Daoy (cell line): ENCODE measurements at regions not wholly inside any gene's neighbourhood (a gene's known extent, or its start where the extent isn't known, plus 50 kb on each side); places are given as distances from the start of the nearest gene placed in this dataset.

Experiments
- DNase-seq: peaks from one replicate; pipeline ENCODE4 v3.0.0-alpha.2; 2015; ENCODE audit warnings: low read depth

- peak; percentile 73 for DNase-seq
Observed at GRCh38 chr2:121898483-121898882, 143.0 kb downstream of the TSN start.

GRCh38 chr2:121900391-121900790 lies 144.9 kb downstream of the TSN start:
- no peak for DNase-seq

GRCh38 chr2:121902171-121902591 lies 146.7 kb downstream of the TSN start:
- peak; percentile 90 for DNase-seq

- DNase-seq = no peak
Observed at GRCh38 chr2:121902616-121903015, 147.2 kb downstream of the TSN start.

- peak; percentile 61 for DNase-seq
Observed at GRCh38 chr2:121903037-121903689, 147.7 kb downstream of the TSN start.

GRCh38 chr2:121904656-121905055 lies 149.2 kb downstream of the TSN start:
- DNase-seq = no peak

- no peak for DNase-seq
Observed at GRCh38 chr2:121905201-121905600, 149.8 kb downstream of the TSN start.

GRCh38 chr2:121906170-121906569 lies 150.7 kb downstream of the TSN start:
- no peak for DNase-seq

GRCh38 chr2:121907928-121908327 lies 152.5 kb downstream of the TSN start:
- no peak for DNase-seq

- DNase-seq = no peak
Observed at GRCh38 chr2:121910139-121910538, 154.7 kb downstream of the TSN start.

- no peak for DNase-seq
Observed at GRCh38 chr2:121911036-121911435, 155.6 kb downstream of the TSN start.

GRCh38 chr2:121917143-121917542 lies 161.7 kb downstream of the TSN start:
- no peak for DNase-seq

GRCh38 chr2:121918231-121918630 lies 162.8 kb downstream of the TSN start:
- DNase-seq = no peak

- no peak for DNase-seq
Observed at GRCh38 chr2:121919803-121920202, 164.4 kb downstream of the TSN start.

GRCh38 chr2:121925466-121925865 lies 170.0 kb downstream of the TSN start:
- DNase-seq = no peak

GRCh38 chr2:121943285-121943684 lies 187.8 kb downstream of the TSN start:
- DNase-seq = no peak

- DNase-seq = peak; percentile 71
Observed at GRCh38 chr2:121944072-121944831, 188.8 kb downstream of the TSN start.

- DNase-seq = no peak
Observed at GRCh38 chr2:121947674-121948073, 192.2 kb downstream of the TSN start.

GRCh38 chr2:121949271-121949670 lies 193.8 kb downstream of the TSN start:
- no peak for DNase-seq

- no peak for DNase-seq
Observed at GRCh38 chr2:121955426-121955825, 200.0 kb downstream of the TSN start.

GRCh38 chr2:121955872-121956271 lies 200.4 kb downstream of the TSN start:
- DNase-seq = no peak

- DNase-seq = no peak
Observed at GRCh38 chr2:121960251-121960650, 204.8 kb downstream of the TSN start.

GRCh38 chr2:121961761-121962160 lies 206.3 kb downstream of the TSN start:
- DNase-seq = no peak
